IPS DF 19.7 (cell line): ENCODE measurements at regions not wholly inside any gene's neighbourhood (a gene's known extent, or its start where the extent isn't known, plus 50 kb on each side); places are given as distances from the start of the nearest gene placed in this dataset.

Source experiments
- DNase-seq: peaks from one replicate; pipeline ENCODE4 v3.0.0-alpha.2; 2013; ENCODE audit warnings: low read depth, low spot score

GRCh38 chr6:155614606-155615005 is 159.0 kb upstream of the NOX3 start:
- DNase-seq = no peak

GRCh38 chr6:155611742-155612141 is 156.1 kb upstream of the NOX3 start:
- no peak for DNase-seq

GRCh38 chr6:155604991-155605390 is 149.4 kb upstream of the NOX3 start:
- no peak for DNase-seq

GRCh38 chr6:155599561-155599960 is 143.9 kb upstream of the NOX3 start:
- no peak for DNase-seq

GRCh38 chr6:155599160-155599559 is 143.5 kb upstream of the NOX3 start:
- no peak for DNase-seq

GRCh38 chr6:155595284-155595683 is 139.6 kb upstream of the NOX3 start:
- no peak for DNase-seq

GRCh38 chr6:155591741-155592140 is 136.1 kb upstream of the NOX3 start:
- no peak for DNase-seq

- no peak for DNase-seq
These were observed 133.6 kb upstream of the NOX3 start for GRCh38 chr6:155589190-155589589.

GRCh38 chr6:155587817-155588216 is 132.2 kb upstream of the NOX3 start:
- no peak for DNase-seq

GRCh38 chr6:155586090-155586489 is 130.5 kb upstream of the NOX3 start:
- no peak for DNase-seq

GRCh38 chr6:155584006-155584405 is 128.4 kb upstream of the NOX3 start:
- DNase-seq = no peak

- DNase-seq = no peak
These were observed 126.7 kb upstream of the NOX3 start for GRCh38 chr6:155582016-155582991.

- no peak for DNase-seq
These were observed 125.3 kb upstream of the NOX3 start for GRCh38 chr6:155580904-155581303.

- DNase-seq = no peak
These were observed 122.6 kb upstream of the NOX3 start for GRCh38 chr6:155578251-155578650.

- no peak for DNase-seq
These were observed 106.3 kb upstream of the NOX3 start for GRCh38 chr6:155561966-155562364.

GRCh38 chr6:155561257-155561965 is 105.8 kb upstream of the NOX3 start:
- DNase-seq = no peak

- no peak for DNase-seq
These were observed 94.3 kb upstream of the NOX3 start for GRCh38 chr6:155549928-155550327.

GRCh38 chr6:155549028-155549798 is 93.6 kb upstream of the NOX3 start:
- no peak for DNase-seq

- DNase-seq = no peak
These were observed 92.9 kb upstream of the NOX3 start for GRCh38 chr6:155548576-155548975.

GRCh38 chr6:155544677-155545076 is 89.0 kb upstream of the NOX3 start:
- no peak for DNase-seq

GRCh38 chr6:155543166-155543847 is 87.7 kb upstream of the NOX3 start:
- DNase-seq = no peak
